SK-N-SH (cell line): ENCODE measurements at regions not wholly inside any gene's neighbourhood (a gene's known extent, or its start where the extent isn't known, plus 50 kb on each side); places are given as distances from the start of the nearest gene placed in this dataset.

Source experiments
- CTCF ChIA-PET: fragments of 300-600, 350-600 bp; formaldehyde crosslinking; extraction: SDS; loops from one replicate; lab custom pipeline; 2021; lab: Yijun Ruan, JAX
- POLR2A ChIA-PET: fragments of 350-600 bp; sonication (Branson Sonifier 250); formaldehyde crosslinking; extraction: SDS; loops from one replicate; lab custom pipeline; 2020; ENCODE audit warnings: antibody characterized with exemption, inconsistent platforms; lab: Yijun Ruan, JAX
- DNase-seq: peaks from one replicate; pipeline ENCODE4 v3.0.0; 2012
- H2AFZ ChIP-seq: fragments of 200-600 bp; sonication (generic); 2 replicates; pipeline ENCODE4 v1.8.1; 2016; ENCODE audit warnings: antibody characterized with exemption, mild to moderate bottlenecking, low read depth
- H3F3A ChIP-seq: fragments of 200-600 bp; sonication (generic); replicated peaks from 2 replicates; pipeline ENCODE3; 2016; ENCODE audit warnings: antibody characterized with exemption, mild to moderate bottlenecking; ENCODE audit not compliant: insufficient read depth
- H3K27ac ChIP-seq, 2 experiments: fragments of 200-500 bp in 1 of 2; fragments of 200-600 bp in 1 of 2; sonication (Bioruptor generic) in 1 of 2; sonication (generic), shearing (Covaris generic) in 1 of 2; 2 replicates each; pipeline versions ENCODE4 v1.5.1 to v1.6.1; 2014 to 2016; ENCODE audit warnings: low read depth in 2 of 2, inconsistent platforms in 1 of 2, low read length in 1 of 2, mild to moderate bottlenecking in 1 of 2, mixed read lengths in 1 of 2
- H3K27me3 ChIP-seq: fragments of 200-600 bp; sonication (generic), shearing (Covaris generic); 2 replicates; pipeline ENCODE4 v1.6.1; 2016; ENCODE audit warnings: mixed run types; ENCODE audit not compliant: insufficient read depth
- H3K36me3 ChIP-seq, 2 experiments: fragments of 200-500 bp in 1 of 2; fragments of 200-600 bp in 1 of 2; sonication (Bioruptor generic) in 1 of 2; sonication (generic) in 1 of 2; replicated peaks in 1 of 2; 2 replicates each; pipeline versions ENCODE3 to v1.5.1; 2014 to 2016; ENCODE audit warnings: low read length in 1 of 2, mild to moderate bottlenecking in 1 of 2; ENCODE audit not compliant: insufficient read depth in 2 of 2, control insufficient read depth in 1 of 2
- H3K4me1 ChIP-seq, 2 experiments: fragments of 200-500 bp in 1 of 2; fragments of 200-600 bp in 1 of 2; sonication (Bioruptor generic) in 1 of 2; sonication (generic), shearing (Covaris generic) in 1 of 2; 2 replicates each; pipeline versions ENCODE4 v1.5.1 to v1.6.1; 2014 to 2016; ENCODE audit warnings: low read depth in 1 of 2, low read length in 1 of 2, mixed run types in 1 of 2; ENCODE audit not compliant: insufficient read depth in 2 of 2, control insufficient read depth in 1 of 2
- H3K4me2 ChIP-seq: fragments of 200-600 bp; sonication (generic), shearing (Covaris generic); 2 replicates; pipeline ENCODE4 v1.6.1; 2017; ENCODE audit warnings: mixed run types
- H3K4me3 ChIP-seq, 2 experiments: fragments of 200-500 bp in 1 of 2; fragments of 200-600 bp in 1 of 2; sonication (Bioruptor generic) in 1 of 2; sonication (generic), shearing (Covaris generic) in 1 of 2; 2 replicates each; pipeline versions ENCODE4 v1.5.1 to v1.8.1; 2014 to 2016; ENCODE audit warnings: low read depth in 2 of 2, inconsistent platforms in 1 of 2, low read length in 1 of 2, mild to moderate bottlenecking in 1 of 2, mixed read lengths in 1 of 2, moderate library complexity in 1 of 2
- H3K79me2 ChIP-seq: fragments of 200-600 bp; sonication (generic); 2 replicates; pipeline ENCODE4 v1.8.1; 2017; ENCODE audit warnings: mild to moderate bottlenecking; ENCODE audit not compliant: insufficient read depth
- H3K9ac ChIP-seq: fragments of 200-600 bp; sonication (generic); 2 replicates; pipeline ENCODE4 v1.6.1; 2017; ENCODE audit warnings: mixed run types
- H3K9me2 ChIP-seq: fragments of 200-600 bp; sonication (generic); 2 replicates; pipeline ENCODE4 v1.6.1; 2017; ENCODE audit warnings: mixed run types
- H3K9me3 ChIP-seq: fragments of 200-600 bp; sonication (generic); 2 replicates; pipeline ENCODE4 v1.6.1; 2017; ENCODE audit warnings: mixed run types, mild to moderate bottlenecking, moderate library complexity
- H4K20me1 ChIP-seq: fragments of 200-600 bp; sonication (generic); 2 replicates; pipeline ENCODE4 v1.6.1; 2017; ENCODE audit warnings: mild to moderate bottlenecking, mixed run types; ENCODE audit not compliant: insufficient read depth
- CHD2 ChIP-seq: fragments of 150-350 bp; IDR thresholded peaks from 2 replicates; pipeline ENCODE4 v1.6.1; 2018; ENCODE audit warnings: low read length; ENCODE audit not compliant: partially characterized antibody
- ELF1 ChIP-seq: IDR thresholded peaks from 2 replicates; pipeline ENCODE4 v1.4.0; 2012
- FOXJ3 ChIP-seq: sonication (generic); formaldehyde crosslinking; IDR thresholded peaks from 2 replicates; pipeline ENCODE4 v1.5.1; 2020; ENCODE audit warnings: mild to moderate bottlenecking, missing genetic modification reagents
- FOXM1 ChIP-seq: IDR thresholded peaks from 2 replicates; pipeline ENCODE4 v1.4.0; 2012; ENCODE audit warnings: low read depth, mild to moderate bottlenecking
- MAX ChIP-seq: IDR thresholded peaks from 2 replicates; pipeline ENCODE4 v1.4.0; 2012; ENCODE audit warnings: low read depth
- POLR2AphosphoS5 ChIP-seq: IDR thresholded peaks from 2 replicates; pipeline ENCODE4 v1.6.1; 2012; ENCODE audit warnings: low read depth, low read length
- RAD21 ChIP-seq: IDR thresholded peaks from 2 replicates; pipeline ENCODE4 v1.6.1; 2012; ENCODE audit warnings: mild to moderate bottlenecking, low read length
- RCOR1 ChIP-seq: fragments of 150-350 bp; IDR thresholded peaks from 2 replicates; pipeline ENCODE4 v1.6.1; 2017; ENCODE audit warnings: antibody characterized with exemption, low read length
- TCF12 ChIP-seq: IDR thresholded peaks from 2 replicates; pipeline ENCODE4 v1.4.0; 2012
- TEAD4 ChIP-seq: IDR thresholded peaks from 2 replicates; pipeline ENCODE4 v1.4.0; 2012; ENCODE audit warnings: mild to moderate bottlenecking, borderline replicate concordance; ENCODE audit not compliant: insufficient read depth
- YY1 ChIP-seq: IDR thresholded peaks from 2 replicates; pipeline ENCODE4 v1.4.0; 2012; ENCODE audit warnings: low read depth, mild to moderate bottlenecking
- WGBS: methylation state at CpG from one replicate; pipeline ENCODE4 v1.1.6; 2017; ENCODE audit warnings: low lambda C conversion rate; 5-methylcytosine and 5-hydroxymethylcytosine counted together
- TF ChIP-seq, protein P1 (sequence below): IDR thresholded peaks from 2 replicates; pipeline ENCODE4 v1.4.0; 2012; ENCODE audit warnings: low read depth, borderline replicate concordance
- TF ChIP-seq, protein P2 (sequence below): IDR thresholded peaks from 2 replicates; pipeline ENCODE4; 2012
- TF ChIP-seq, protein P3 (sequence below): IDR thresholded peaks from 2 replicates; pipeline ENCODE4 v1.4.0; 2012; ENCODE audit warnings: low read depth, borderline replicate concordance
- TF ChIP-seq, protein P4 (sequence below): fragments of 150-350 bp; IDR thresholded peaks from 2 replicates; pipeline ENCODE4 v1.6.1; 2017; ENCODE audit warnings: antibody characterized with exemption, low read length, low read depth, borderline replicate concordance

- DNase-seq: no peak
- ChIA-PET POLR2A (no interaction called here), CTCF (no interaction called here)
- no peak overlapping the region for H3K9ac ChIP-seq
- H3K4me2 ChIP-seq: no peak overlapping the region
- no peak overlapping the region for H3K4me3 ChIP-seq
- no peaks in the 10 kb centered on the region for H3K36me3 ChIP-seq
- H3K27me3 ChIP-seq: no peaks in the 10 kb centered on the region
- peak overlapping the region; percentile 42; the same call in 1 of the 2 replicates for H2AFZ ChIP-seq
- TF ChIP-seq, protein P1, sequence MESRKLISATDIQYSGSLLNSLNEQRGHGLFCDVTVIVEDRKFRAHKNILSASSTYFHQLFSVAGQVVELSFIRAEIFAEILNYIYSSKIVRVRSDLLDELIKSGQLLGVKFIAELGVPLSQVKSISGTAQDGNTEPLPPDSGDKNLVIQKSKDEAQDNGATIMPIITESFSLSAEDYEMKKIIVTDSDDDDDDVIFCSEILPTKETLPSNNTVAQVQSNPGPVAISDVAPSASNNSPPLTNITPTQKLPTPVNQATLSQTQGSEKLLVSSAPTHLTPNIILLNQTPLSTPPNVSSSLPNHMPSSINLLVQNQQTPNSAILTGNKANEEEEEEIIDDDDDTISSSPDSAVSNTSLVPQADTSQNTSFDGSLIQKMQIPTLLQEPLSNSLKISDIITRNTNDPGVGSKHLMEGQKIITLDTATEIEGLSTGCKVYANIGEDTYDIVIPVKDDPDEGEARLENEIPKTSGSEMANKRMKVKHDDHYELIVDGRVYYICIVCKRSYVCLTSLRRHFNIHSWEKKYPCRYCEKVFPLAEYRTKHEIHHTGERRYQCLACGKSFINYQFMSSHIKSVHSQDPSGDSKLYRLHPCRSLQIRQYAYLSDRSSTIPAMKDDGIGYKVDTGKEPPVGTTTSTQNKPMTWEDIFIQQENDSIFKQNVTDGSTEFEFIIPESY: no peak
- TF ChIP-seq TEAD4 (no peak), CHD2 (no peak), ELF1 (no peak), FOXM1 (no peak), RAD21 (no peak), TCF12 (no peak), POLR2AphosphoS5 (no peak), FOXJ3 (CRISPR knock-in tag) (no peak), YY1 (no peak), MAX (no peak), RCOR1 (no peak)
- TF ChIP-seq, protein P2, sequence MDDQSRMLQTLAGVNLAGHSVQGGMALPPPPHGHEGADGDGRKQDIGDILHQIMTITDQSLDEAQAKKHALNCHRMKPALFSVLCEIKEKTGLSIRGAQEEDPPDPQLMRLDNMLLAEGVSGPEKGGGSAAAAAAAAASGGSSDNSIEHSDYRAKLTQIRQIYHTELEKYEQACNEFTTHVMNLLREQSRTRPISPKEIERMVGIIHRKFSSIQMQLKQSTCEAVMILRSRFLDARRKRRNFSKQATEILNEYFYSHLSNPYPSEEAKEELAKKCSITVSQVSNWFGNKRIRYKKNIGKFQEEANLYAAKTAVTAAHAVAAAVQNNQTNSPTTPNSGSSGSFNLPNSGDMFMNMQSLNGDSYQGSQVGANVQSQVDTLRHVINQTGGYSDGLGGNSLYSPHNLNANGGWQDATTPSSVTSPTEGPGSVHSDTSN: no peak
- TF ChIP-seq, protein P3, sequence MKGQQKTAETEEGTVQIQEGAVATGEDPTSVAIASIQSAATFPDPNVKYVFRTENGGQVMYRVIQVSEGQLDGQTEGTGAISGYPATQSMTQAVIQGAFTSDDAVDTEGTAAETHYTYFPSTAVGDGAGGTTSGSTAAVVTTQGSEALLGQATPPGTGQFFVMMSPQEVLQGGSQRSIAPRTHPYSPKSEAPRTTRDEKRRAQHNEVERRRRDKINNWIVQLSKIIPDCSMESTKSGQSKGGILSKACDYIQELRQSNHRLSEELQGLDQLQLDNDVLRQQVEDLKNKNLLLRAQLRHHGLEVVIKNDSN: no peak
- TF ChIP-seq, protein P4, sequence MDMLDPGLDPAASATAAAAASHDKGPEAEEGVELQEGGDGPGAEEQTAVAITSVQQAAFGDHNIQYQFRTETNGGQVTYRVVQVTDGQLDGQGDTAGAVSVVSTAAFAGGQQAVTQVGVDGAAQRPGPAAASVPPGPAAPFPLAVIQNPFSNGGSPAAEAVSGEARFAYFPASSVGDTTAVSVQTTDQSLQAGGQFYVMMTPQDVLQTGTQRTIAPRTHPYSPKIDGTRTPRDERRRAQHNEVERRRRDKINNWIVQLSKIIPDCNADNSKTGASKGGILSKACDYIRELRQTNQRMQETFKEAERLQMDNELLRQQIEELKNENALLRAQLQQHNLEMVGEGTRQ: no peak
- no peaks in the 10 kb centered on the region; a peak in 1 of 4 replicates for H3K4me1 ChIP-seq
- H3K9me2 ChIP-seq: no peaks in the 10 kb centered on the region
- H3F3A ChIP-seq: no peaks in the 10 kb centered on the region
- whole genome bisulfite sequencing: 69% methylated on average over 1 of the region's 1 CpG
- no peaks in the 10 kb centered on the region for H3K9me3 ChIP-seq
- no peaks in the 10 kb centered on the region for H4K20me1 ChIP-seq
- H3K79me2 ChIP-seq: no peaks in the 10 kb centered on the region
- no peak overlapping the region for H3K27ac ChIP-seq
Observed at GRCh38 chr1:187987236-187987776, 1158.6 kb downstream of the PLA2G4A start.
